GM12892 (cell line): ENCODE measurements at regions not wholly inside any gene's neighbourhood (a gene's known extent, or its start where the extent isn't known, plus 50 kb on each side); places are given as distances from the start of the nearest gene placed in this dataset.

Source experiments
- POLR2A ChIP-seq: IDR thresholded peaks from 2 replicates; pipeline ENCODE4 v1.6.1; 2011; ENCODE audit warnings: low read depth, low read length, control low read depth
- POLR2AphosphoS5 ChIP-seq: IDR thresholded peaks from 2 replicates; pipeline ENCODE4 v1.6.1; 2011; ENCODE audit warnings: low read depth, low read length, control low read depth

- TF ChIP-seq POLR2AphosphoS5 (no peak), POLR2A (no peak)
These were observed 90.8 kb upstream of the AJAP1 start for GRCh38 chr1:4563586-4563985.
